GM12872 (cell line): ENCODE measurements at regions not wholly inside any gene's neighbourhood (a gene's known extent, or its start where the extent isn't known, plus 50 kb on each side); places are given as distances from the start of the nearest gene placed in this dataset.

Source experiments
- TF ChIP-seq, protein P1 (sequence below): IDR thresholded peaks from 3 replicates; pipeline ENCODE4 v1.5.1; 2011; ENCODE audit warnings: low read depth, mild to moderate bottlenecking, low read length, moderate library complexity; ENCODE audit not compliant: insufficient read depth

DNA sequence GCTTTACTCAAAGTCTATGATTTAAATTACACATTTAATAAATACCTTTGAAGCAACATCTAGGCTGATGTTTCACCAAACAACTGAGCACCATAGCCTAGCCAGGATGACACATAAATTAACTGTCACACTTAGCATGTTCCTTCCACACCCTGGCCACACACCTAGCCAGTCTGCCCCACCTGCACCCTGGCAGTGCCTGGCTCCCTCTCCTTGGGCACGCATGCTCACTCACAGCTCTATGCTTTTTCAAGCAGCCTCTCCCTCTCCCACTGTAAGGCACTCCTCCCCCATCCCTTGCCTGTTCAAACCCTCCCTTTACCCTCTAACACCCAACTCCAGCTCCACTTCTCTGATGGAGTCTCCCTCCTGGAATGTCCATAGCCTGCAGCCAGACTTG lies 357.6 kb upstream of the KLHL29 start:
- TF ChIP-seq, protein P1, sequence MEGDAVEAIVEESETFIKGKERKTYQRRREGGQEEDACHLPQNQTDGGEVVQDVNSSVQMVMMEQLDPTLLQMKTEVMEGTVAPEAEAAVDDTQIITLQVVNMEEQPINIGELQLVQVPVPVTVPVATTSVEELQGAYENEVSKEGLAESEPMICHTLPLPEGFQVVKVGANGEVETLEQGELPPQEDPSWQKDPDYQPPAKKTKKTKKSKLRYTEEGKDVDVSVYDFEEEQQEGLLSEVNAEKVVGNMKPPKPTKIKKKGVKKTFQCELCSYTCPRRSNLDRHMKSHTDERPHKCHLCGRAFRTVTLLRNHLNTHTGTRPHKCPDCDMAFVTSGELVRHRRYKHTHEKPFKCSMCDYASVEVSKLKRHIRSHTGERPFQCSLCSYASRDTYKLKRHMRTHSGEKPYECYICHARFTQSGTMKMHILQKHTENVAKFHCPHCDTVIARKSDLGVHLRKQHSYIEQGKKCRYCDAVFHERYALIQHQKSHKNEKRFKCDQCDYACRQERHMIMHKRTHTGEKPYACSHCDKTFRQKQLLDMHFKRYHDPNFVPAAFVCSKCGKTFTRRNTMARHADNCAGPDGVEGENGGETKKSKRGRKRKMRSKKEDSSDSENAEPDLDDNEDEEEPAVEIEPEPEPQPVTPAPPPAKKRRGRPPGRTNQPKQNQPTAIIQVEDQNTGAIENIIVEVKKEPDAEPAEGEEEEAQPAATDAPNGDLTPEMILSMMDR, result no peak

DNA sequence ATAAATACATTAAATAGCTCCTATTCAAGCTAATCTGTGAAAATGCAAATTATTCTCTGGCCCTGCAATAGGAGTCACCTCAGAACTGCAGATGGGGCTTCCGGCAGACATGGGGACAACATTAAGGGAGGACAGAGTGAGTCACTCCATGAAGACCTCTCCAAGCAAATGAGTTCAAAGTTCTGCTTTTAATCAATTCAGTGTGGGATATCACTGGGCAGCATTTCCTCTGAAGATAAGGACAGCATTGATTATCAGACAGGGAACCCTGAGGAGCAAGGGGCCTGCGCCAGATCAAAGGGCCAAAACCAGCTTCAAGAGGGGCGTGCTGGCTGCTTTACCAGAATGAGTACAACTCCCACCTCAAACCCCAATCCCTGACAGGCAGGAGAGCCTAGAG lies 356.9 kb upstream of the KLHL29 start:
- TF ChIP-seq, protein P1, result no peak

DNA sequence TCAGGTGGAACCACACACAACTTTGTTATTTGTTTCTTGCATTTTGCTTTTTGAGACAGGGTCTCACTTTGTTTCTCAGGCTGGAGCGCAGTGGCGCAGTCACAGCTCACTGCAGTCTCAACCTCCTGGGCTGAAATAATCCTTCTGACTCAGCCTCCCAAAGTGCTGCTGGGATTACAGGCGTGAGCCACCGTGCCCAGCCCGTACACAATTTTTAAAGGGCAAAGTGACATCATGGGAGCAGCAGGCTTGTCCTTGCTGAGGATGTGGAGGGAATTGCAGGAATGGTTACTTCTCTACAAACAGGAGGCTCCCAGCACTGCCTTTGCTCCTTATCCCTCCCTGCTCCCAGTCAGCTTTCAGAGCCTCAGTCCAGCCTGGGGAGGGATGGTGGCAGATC lies 355.9 kb upstream of the KLHL29 start:
- TF ChIP-seq, protein P1, result no peak

DNA sequence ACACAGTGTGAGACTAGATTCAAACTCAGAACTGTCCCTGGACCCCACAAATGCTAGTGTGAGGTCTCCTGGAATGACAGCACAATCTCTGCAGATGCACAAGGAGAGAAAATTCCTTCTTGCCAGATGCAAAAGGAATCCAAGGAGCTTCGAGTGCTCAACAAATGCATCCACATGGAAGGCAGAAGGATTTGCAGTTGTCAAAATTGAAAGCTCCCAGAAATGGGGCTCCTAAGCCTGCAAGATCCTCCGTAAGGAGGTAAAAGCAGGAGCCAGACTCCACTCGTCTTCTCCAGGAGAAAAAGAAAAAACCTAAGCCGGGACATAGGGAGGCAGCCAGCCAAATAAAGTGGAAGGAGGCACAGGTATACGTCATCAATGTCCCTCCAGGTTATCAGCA lies 355.0 kb upstream of the KLHL29 start:
- TF ChIP-seq, protein P1, result no peak

DNA sequence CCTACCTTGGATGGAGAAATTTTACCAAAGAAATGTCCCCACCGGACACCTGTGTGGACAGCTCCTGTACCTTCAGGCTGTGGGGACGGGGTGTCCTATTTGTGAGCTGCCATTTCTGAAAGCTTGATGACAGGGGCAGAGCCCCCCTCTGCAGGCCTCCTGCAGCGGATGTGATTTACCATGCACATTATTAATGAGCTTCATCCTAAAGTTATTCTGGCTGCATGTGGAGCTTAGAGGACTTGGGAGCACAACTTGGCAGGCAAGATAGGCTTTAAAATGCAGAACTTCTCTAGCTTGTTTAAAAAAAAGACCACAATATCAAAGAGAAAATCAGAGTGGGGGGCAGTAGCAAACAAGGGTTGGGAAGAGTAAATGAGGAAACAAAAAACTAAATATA lies 350.0 kb upstream of the KLHL29 start:
- TF ChIP-seq, protein P1, result no peak

DNA sequence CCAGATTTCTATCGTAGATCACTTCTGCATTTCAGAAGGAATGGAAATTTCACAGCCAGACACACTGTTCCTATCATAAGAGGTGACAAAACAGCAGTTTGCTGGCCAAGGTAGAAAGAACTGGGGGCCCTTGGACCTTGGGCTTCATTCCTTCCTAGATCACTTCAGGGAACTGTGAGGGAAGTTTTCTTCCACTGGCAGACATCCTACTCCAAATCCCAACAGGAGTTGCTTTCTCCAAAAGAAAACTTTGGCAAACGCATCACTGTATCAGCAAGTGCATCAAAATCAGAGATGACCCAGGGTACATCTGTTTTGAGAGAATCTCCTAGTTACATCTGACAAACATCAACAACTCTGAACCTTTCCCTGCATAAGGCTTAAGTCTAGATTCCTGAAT lies 348.4 kb upstream of the KLHL29 start:
- TF ChIP-seq, protein P1, result no peak

DNA sequence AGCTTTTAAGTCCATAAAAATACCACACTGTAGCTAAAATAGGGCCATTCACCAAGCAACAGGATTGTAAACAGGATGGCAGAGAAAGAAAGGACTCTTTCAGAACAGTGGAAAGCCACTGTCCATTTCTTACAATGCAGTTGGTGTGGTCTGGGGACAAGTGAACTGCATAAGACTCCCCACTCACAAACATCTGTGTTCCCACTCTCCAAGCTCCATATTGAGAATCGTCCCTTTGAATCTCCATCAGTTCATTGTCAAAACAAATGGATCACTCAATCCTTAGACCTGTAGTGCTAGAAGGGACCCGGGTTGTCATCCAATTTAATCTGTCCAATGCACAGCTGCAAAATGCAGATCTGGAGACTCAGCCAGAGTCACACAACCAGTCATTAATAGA lies 347.4 kb upstream of the KLHL29 start:
- TF ChIP-seq, protein P1, result no peak

DNA sequence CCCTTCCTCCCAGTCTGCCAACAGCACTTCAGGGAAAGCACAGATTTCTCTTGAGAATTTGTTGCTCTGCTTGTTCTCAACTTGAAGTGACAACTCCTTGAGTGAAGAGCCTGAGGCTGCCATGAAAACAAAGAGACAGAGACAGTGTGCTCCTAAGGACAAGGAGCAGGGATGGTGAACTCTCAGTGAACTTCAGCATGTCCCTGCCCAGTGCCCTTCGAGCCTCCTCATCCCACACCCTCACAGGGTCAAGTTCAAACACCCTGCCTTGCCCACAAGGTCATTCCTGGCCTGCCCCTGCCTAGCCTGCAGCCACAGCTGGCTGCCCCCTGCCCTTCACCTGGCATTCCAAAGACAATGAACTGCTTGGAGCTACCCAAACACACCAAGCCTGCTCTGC lies 343.5 kb upstream of the KLHL29 start:
- TF ChIP-seq, protein P1, result no peak
